GM18870 (cell line): ENCODE measurements at regions not wholly inside any gene's neighbourhood (a gene's known extent, or its start where the extent isn't known, plus 50 kb on each side); places are given as distances from the start of the nearest gene placed in this dataset.
"Not testable (repeated sequence)": the region's sequence is repeated elsewhere in the genome, so short reads cannot be mapped to it uniquely, and the experiment has no call there.

Source experiments
- ATAC-seq: cut with Tn5 transposase; IDR thresholded peaks from one replicate; pipeline ENCODE4 v1.9.1; 2021; ENCODE audit warnings: moderate library complexity; ENCODE audit not compliant: unreplicated experiment

DNA sequence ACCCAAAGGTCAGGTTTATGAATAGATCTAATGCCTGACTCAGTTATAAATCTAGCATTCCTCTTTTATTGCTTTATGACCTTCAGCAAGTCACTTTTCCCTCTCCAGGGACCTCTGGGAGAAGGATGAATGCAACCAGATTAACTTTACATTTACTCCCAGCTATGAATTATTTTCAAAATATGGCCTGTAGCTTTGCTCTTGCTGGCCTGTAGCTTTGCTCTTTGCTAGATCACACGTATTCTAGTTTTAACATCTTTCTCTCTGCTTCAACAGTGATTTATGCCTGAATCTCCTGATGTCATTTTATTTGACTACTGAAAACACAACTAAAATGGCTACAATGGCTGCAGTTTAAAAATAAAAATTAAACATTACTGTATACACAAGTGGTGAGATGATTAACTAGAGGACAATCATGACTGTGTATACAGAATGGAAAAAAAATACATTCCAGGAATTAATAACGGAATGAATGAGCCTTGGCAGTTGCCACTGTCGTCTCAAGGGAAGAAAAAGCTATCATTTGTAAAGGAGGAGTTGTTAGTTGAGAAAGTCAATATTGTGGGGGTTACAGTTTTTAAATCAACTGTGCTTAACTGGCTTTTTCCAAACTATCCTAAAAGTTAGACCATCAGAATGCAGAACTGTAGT is 434.5 kb upstream of the GOT2 start:
- no peak for ATAC-seq

DNA sequence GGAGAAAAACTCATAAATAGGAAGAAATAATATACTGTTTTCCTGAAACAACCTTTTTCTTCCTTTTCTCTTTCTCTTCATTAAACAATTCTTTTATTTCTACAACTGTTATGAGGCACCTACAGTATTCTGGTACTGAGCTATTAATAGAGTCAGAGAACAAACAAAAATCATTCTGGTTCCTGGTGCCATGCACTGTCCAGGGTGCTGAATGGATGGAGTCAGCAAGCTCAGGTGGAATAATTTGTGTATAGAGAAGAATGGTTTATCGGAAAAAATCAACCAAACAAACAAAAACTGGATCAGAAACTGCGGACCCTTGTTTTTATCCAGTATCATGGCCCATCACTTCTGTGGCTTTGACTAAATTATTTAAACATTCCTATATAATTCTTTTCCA is 430.3 kb upstream of the GOT2 start:
- ATAC-seq: no peak

DNA sequence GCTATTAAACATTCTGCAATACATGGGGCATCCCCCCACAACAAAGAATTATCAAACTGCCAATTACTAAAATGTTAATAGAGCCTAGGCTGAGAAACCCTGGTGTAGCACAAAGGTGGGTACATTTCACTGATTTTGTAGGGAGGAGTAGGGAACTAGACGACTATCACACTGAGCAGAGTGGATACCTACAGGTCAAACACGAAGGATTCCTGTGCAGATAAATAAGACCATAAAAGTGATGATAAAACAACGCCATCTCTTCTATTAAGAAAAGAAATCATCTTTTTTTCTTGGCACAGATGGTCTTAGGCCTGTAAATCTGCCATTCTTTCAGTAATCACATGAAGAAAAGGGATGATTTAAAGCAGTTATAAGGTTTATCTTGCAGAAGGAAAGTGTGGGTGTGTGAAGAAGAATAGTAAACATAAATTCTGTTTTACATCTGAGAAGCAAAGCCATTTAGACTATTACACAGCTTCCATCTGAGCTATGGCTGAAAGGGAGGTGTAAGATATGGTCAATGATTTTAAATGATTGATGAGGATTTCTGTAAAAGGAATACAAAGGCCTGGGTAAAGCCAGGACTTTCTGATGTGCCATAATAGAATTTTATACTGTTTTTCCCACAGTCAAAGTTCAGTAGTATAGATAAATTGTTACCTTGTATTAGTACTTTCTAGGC is 429.4 kb upstream of the GOT2 start:
- ATAC-seq: no peak

- no peak for ATAC-seq
These were observed 427.6 kb upstream of the GOT2 start for GRCh38 chr16:59161679-59162078.

- no peak for ATAC-seq
These were observed 420.2 kb upstream of the GOT2 start for GRCh38 chr16:59154295-59154694.

GRCh38 chr16:59148769-59149155 is 414.6 kb upstream of the GOT2 start:
- no peak for ATAC-seq

GRCh38 chr16:59148056-59148768 is 414.1 kb upstream of the GOT2 start:
- no peak for ATAC-seq

DNA sequence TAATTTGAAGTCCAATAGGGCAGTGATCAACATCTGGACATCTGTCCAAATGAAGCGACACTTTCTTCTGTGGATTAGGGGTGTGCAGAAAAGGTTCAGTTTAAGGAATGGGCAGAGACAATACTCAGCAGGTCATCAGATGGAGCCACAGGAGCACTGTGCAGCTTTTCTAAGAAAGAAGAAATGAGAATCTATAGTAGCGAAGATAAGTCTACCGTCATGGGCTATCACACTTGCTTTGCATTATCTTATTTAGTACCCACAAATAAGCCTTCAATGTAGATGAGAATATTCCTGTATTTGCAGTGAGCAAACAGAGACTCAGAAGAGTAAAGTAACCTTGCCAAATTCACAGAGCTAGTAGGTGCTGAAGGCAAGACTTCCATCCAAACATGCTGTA is 412.0 kb upstream of the GOT2 start:
- no peak for ATAC-seq

DNA sequence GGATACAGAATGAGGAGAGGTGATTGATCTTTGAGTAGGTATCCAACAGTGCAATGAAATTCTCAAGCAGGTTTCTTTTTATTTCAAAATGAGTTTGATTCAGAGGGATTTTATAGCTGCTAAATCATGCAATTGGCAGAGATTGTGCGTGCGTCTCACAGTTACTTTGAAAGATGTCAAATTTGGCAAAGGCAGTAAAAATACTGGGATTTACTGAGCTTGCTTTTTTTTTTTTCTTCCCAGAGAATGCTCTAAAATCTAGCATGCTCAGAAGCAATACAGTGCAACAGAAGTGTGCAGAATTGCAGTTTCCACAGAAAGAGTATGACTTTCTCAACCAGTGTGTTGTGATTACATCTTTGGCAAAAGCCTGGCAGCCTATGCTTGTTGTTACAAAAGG is 410.7 kb upstream of the GOT2 start:
- no peak for ATAC-seq

DNA sequence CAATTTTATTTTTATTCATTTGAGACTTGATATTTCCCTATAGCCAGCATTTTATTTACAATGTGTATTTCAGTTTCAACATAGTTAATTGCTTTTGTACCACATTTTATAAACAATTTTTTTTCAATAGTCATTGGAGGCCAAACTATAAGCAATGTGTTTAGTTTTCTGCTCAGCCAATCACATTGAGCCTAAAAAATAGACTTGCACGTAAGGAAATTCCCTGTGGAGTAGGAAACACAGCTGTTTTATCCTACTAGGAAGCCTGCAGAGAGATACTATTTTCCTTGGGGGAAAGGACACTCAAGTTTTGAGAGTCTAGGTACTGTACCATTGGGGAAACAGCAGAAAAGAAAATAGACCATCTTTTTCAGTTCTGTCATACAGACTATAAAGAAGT is 410.2 kb upstream of the GOT2 start:
- no peak for ATAC-seq

DNA sequence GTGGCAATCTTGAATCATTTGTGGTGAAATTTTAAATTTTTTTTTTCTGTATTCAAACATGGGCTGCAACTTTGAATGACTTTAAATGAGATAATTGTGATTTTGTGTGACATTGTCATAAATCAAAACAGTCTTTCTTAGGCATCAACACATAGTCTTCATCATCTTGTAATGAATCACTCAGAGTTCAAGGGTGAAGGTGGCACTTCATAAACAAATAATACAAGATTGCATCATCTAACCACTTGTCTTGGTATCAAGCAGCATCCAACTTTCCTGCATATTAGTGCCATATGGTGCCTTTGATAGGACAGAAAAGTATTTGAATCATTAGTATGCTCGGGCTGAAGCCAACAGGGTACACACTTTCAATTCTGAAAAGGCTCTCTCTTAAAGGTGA is 392.4 kb upstream of the GOT2 start:
- no peak for ATAC-seq

DNA sequence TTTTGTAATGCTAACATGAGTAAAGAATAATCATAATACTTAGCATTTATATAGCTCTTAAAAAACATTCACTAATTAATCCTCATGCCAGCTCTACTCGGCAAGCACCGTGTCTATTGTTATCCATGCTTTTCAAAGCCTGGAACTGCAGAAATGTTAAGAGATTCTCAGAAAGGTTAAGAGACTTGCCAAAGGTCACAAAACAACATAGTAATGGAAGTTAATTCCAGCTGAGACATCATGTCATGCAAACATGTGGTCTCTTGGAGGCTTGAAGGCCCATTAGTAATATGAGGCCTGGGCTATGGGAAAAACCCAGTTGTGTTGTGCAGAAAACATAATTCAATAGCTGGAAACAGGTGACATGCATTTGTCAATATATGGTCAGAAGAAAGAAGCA is 389.9 kb upstream of the GOT2 start:
- ATAC-seq: no peak

- no peak for ATAC-seq
These were observed 389.4 kb upstream of the GOT2 start for GRCh38 chr16:59123479-59123878.

DNA sequence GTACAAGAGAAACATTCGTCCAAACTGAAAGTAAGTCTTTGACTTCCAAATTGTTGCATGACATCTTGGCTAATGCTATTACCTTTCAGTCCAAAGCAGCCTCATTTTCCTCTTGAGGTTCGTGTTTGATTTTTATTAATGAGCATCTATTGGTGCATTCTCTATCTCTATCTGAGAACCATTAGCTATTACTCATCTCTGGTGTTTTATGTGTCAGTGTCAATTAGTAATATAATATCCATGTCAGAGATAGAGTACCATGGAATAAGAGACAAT is 388.1 kb upstream of the GOT2 start:
- no peak for ATAC-seq

DNA sequence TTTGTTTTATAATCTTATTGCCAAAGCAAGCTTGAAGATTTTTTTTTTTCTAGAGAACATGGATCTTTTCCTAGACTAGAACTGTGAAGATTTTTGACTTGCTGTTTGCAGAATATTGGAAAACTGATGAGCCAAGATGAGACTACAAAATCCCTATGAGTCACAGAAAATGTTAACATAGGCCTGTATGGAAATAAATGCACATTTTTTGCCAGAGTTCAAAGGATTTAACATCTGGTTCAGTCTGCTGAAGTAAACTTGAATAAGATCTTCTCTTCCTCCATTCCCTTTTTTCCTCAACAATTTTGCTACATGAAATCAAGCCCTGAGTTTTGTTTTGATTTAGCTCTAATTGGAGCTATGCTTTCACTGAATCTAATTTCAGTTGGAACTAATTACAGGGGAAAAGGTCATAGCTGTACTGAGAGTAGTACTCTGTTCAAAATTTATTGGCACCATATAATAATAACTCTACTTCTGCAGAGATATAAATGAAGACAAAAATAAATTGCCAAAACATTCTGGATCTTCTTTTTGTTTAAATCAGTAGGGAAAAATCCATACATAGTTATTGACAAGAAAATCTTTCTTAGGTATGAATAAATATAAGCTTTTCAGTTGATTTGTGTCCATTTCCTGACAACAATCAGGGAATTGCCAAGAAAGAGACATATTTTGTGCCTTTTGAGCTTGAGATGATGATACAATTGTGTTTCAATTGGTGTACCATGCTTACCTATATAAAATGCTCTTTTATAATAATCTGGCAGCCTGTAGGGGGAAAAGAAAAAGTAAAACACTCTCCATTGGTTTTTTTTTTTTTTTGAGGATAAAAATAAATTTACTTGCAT is 387.5 kb upstream of the GOT2 start:
- ATAC-seq: no peak

- ATAC-seq: no peak
These were observed 382.6 kb upstream of the GOT2 start for GRCh38 chr16:59116744-59117143.

GRCh38 chr16:59114790-59115189 is 380.7 kb upstream of the GOT2 start:
- no peak for ATAC-seq

DNA sequence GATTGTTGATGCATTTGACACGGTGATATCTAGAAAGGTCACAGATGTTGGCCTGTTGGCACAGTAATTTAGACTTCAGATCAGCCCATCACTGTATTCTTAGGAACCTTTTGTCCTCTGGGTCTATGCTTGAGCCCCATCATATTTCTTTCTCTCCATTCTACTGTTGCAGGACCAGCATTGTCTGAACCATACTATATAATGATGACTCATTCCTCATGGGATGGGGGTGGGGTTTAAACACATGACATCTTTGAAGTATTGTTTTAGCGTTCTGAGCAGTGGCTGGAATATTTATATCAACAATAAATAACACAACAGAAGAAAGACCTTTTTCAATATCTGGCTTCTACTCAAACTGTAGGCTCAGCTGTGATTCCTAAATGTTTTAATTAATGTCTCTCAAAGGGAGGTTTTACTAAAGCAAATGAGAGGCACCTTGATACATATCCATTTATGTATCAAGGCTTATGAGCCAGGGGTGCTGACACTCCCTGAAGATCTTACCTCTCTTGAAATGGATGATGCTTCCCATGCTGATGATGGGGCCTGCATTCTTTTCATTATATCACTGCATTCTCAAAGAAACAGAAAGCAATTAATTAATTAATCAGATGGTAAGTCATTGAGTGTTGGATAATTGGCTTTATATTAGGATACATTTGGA is 379.0 kb upstream of the GOT2 start:
- ATAC-seq: no peak

- ATAC-seq: no peak
These were observed 377.2 kb upstream of the GOT2 start for GRCh38 chr16:59111280-59111679.

GRCh38 chr16:59108374-59108773 is 374.3 kb upstream of the GOT2 start:
- ATAC-seq: no peak

DNA sequence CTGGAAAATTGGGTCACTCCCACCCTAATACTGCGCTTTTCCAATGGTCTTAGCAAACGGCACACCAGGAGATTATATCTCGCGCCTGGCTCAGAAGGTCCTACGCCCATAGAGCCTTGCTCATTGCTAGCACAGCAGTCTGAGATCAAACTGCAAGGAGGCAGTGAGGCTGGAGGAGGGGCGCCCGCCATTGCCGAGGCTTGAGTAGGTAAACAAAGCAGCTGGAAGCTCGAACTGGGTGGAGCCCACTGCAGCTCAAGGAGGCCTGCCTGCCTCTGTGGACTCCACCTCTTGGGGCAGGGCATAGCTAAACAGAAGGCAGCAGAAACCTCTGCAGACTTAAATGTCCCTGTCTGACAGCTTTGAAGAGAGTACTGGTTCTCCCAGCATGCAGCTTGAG is 362.6 kb upstream of the GOT2 start:
- ATAC-seq: not testable (repeated sequence)
